Loucy (cell line): ENCODE measurements at regions not wholly inside any gene's neighbourhood (a gene's known extent, or its start where the extent isn't known, plus 50 kb on each side); places are given as distances from the start of the nearest gene placed in this dataset.

Experiments used
- H2AFZ ChIP-seq: fragments of 200-600 bp; sonication (generic); 2 replicates; pipeline ENCODE4 v1.6.0; 2016; ENCODE audit warnings: antibody characterized with exemption, mild to moderate bottlenecking, low read length, moderate library complexity
- H3F3A ChIP-seq: fragments of 200-600 bp; 2 replicates; pipeline ENCODE4 v1.6.0; 2016; ENCODE audit warnings: antibody characterized with exemption, low read depth, mild to moderate bottlenecking
- H3K27me3 ChIP-seq: fragments of 200-600 bp; sonication (generic); 2 replicates; pipeline ENCODE4 v1.6.1; 2014; ENCODE audit warnings: low read length, mild to moderate bottlenecking; ENCODE audit not compliant: insufficient read depth, poor library complexity, severe bottlenecking
- H3K36me3 ChIP-seq: fragments of 200-600 bp; sonication (generic); 2 replicates; pipeline ENCODE4 v1.6.1; 2016; ENCODE audit warnings: low read length; ENCODE audit not compliant: insufficient read depth
- H3K4me1 ChIP-seq: fragments of 200-600 bp; sonication (generic); 2 replicates; pipeline ENCODE4 v1.5.1; 2014; ENCODE audit warnings: low read length, mild to moderate bottlenecking; ENCODE audit not compliant: insufficient read depth, poor library complexity, severe bottlenecking
- H3K4me2 ChIP-seq: fragments of 200-600 bp; sonication (generic); 2 replicates; pipeline ENCODE4 v1.6.0; 2014; ENCODE audit warnings: antibody characterized with exemption, low read length, low read depth, mild to moderate bottlenecking; ENCODE audit not compliant: poor library complexity, severe bottlenecking
- H3K4me3 ChIP-seq: fragments of 200-600 bp; sonication (generic); 2 replicates; pipeline ENCODE4 v1.5.1; 2014; ENCODE audit warnings: low read length, mild to moderate bottlenecking, mixed read lengths; ENCODE audit not compliant: poor library complexity, severe bottlenecking
- H3K79me2 ChIP-seq: fragments of 200-600 bp; sonication (generic); 2 replicates; pipeline ENCODE4 v1.6.1; 2014; ENCODE audit warnings: low read length; ENCODE audit not compliant: insufficient read depth
- H3K9ac ChIP-seq: fragments of 200-600 bp; sonication (generic); 2 replicates; pipeline ENCODE4 v1.6.0; 2014; ENCODE audit warnings: mild to moderate bottlenecking, low read depth, low read length, moderate library complexity; ENCODE audit not compliant: poor library complexity, severe bottlenecking
- H3K9me2 ChIP-seq: fragments of 200-600 bp; sonication (generic); replicated peaks from 2 replicates; pipeline ENCODE4 v1.6.1; 2016; ENCODE audit warnings: low read depth, low read length, mixed read lengths
- H3K9me3 ChIP-seq: fragments of 200-600 bp; sonication (generic); 2 replicates; pipeline ENCODE4 v1.6.1; 2014; ENCODE audit warnings: mild to moderate bottlenecking, antibody characterized with exemption, low read length, low read depth; ENCODE audit not compliant: insufficient read depth
- H4K20me1 ChIP-seq: fragments of 200-600 bp; sonication (generic); 2 replicates; pipeline ENCODE4 v1.6.0; 2014; ENCODE audit warnings: antibody characterized with exemption, low read length, mild to moderate bottlenecking; ENCODE audit not compliant: insufficient read depth, poor library complexity, severe bottlenecking
- CTCF ChIP-seq: fragments of 200-600 bp; sonication (generic); conservative IDR thresholded peaks from 2 replicates; pipeline ENCODE4 v1.5.1; 2014; ENCODE audit warnings: mild to moderate bottlenecking, antibody characterized with exemption, low read length
- EZH2phosphoT487 ChIP-seq: fragments of 200-600 bp; IDR thresholded peaks from 2 replicates; pipeline ENCODE4 v1.6.1; 2018; ENCODE audit warnings: antibody characterized with exemption, mild to moderate bottlenecking, moderate library complexity, borderline replicate concordance

GRCh38 chr12:90170740-90171139 is 462.1 kb upstream of the ATP2B1 start:
- no peaks in the 10 kb centered on the region for H3K9me3 ChIP-seq
- no peaks in the 10 kb centered on the region for H3K4me1 ChIP-seq
- H2AFZ ChIP-seq = no peak overlapping the region
- no peaks in the 10 kb centered on the region for H3K36me3 ChIP-seq
- H3K9me2 ChIP-seq = no peaks in the 10 kb centered on the region
- H3F3A ChIP-seq = no peaks in the 10 kb centered on the region
- no peak overlapping the region for H3K9ac ChIP-seq
- TF ChIP-seq CTCF = no peak
- TF ChIP-seq EZH2phosphoT487 = no peak
- no peak overlapping the region for H3K4me2 ChIP-seq
- no peak overlapping the region for H3K4me3 ChIP-seq
- no peaks in the 10 kb centered on the region for H3K79me2 ChIP-seq
- H3K27me3 ChIP-seq = no peaks in the 10 kb centered on the region
- H4K20me1 ChIP-seq = no peaks in the 10 kb centered on the region

GRCh38 chr12:90167518-90168208 is 459.0 kb upstream of the ATP2B1 start:
- H3K9me2 ChIP-seq = no peaks in the 10 kb centered on the region
- no peaks in the 10 kb centered on the region for H4K20me1 ChIP-seq
- H3K27me3 ChIP-seq = no peaks in the 10 kb centered on the region
- no peak overlapping the region for H3K9ac ChIP-seq
- H3K9me3 ChIP-seq = no peaks in the 10 kb centered on the region
- H2AFZ ChIP-seq = no peak overlapping the region
- H3F3A ChIP-seq = no peaks in the 10 kb centered on the region
- H3K4me2 ChIP-seq = no peak overlapping the region
- TF ChIP-seq CTCF (no peak), EZH2phosphoT487 (no peak)
- no peaks in the 10 kb centered on the region for H3K36me3 ChIP-seq
- H3K79me2 ChIP-seq = no peaks in the 10 kb centered on the region
- no peaks in the 10 kb centered on the region for H3K4me1 ChIP-seq
- H3K4me3 ChIP-seq = no peak overlapping the region

GRCh38 chr12:90166671-90167070 is 458.0 kb upstream of the ATP2B1 start:
- Histone ChIP-seq H4K20me1 (no peaks in the 10 kb centered on the region), H3K4me2 (no peak overlapping the region), H3K9ac (no peak overlapping the region), H3K9me3 (no peaks in the 10 kb centered on the region), H3K36me3 (no peaks in the 10 kb centered on the region), H3K4me3 (no peak overlapping the region), H3K79me2 (no peaks in the 10 kb centered on the region), H3K4me1 (no peaks in the 10 kb centered on the region), H3F3A (no peaks in the 10 kb centered on the region), H2AFZ (no peak overlapping the region), H3K9me2 (no peaks in the 10 kb centered on the region), H3K27me3 (no peaks in the 10 kb centered on the region)
- TF ChIP-seq CTCF (no peak), EZH2phosphoT487 (no peak)
